ENCODE measurements at regions not wholly inside any gene's neighbourhood (a gene's known extent, or its start where the extent isn't known, plus 50 kb on each side); places are given as distances from the start of the nearest gene placed in this dataset.
"Not testable (repeated sequence)": the region's sequence is repeated elsewhere in the genome, so short reads cannot be mapped to it uniquely, and the experiment has no call there.

DNA sequence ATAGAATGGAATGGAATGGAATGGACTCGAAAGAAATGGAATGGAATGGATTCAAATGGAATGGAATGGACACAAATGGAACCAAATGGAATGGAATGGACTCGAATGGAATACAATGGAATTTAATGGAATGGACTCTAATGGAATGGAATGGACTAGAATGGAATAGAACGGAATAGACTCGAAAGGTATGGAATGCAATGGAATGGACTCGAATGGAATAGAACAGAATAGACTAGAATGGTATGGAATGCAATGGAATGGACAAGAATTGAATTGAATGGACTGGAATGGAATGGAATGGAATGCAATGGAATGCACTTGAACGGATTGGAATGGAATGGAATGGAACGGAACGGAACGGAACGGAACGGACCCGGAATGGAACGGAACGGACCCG lies 101.7 kb upstream of the FBXO28 start:
- not testable (repeated sequence) for H2AFZ ChIP-seq (ENCODE audit: low read length); H3K9me3 ChIP-seq (ENCODE audit: control insufficient read depth, insufficient read depth, low read depth, low read length); H3K36me3 ChIP-seq (ENCODE audit: control insufficient read depth, insufficient read depth, low read length); H3K4me1 ChIP-seq (ENCODE audit: control insufficient read depth, extremely low read depth, insufficient read depth, low read length); H3K9ac ChIP-seq (ENCODE audit: insufficient read depth, low read length); H3K27me3 ChIP-seq (ENCODE audit: control insufficient read depth, insufficient read depth, low read length); H3K27ac ChIP-seq (ENCODE audit: insufficient read depth, low read length); H4K20me1 ChIP-seq (ENCODE audit: control insufficient read depth, extremely low read depth, insufficient read depth, low read length); H3K4me2 ChIP-seq (ENCODE audit: extremely low read depth, insufficient read depth, low read length); H3K79me2 ChIP-seq (ENCODE audit: control insufficient read depth, insufficient read depth, low read length); DNase-seq (ENCODE audit: low read depth in 2 of 2); H3K4me3 ChIP-seq (replicated peaks in 1 of 4; ENCODE audit: control extremely low read depth in 1 of 4, insufficient read depth in 1 of 4, low read depth in 3 of 4, low read length in 4 of 4)

DNA sequence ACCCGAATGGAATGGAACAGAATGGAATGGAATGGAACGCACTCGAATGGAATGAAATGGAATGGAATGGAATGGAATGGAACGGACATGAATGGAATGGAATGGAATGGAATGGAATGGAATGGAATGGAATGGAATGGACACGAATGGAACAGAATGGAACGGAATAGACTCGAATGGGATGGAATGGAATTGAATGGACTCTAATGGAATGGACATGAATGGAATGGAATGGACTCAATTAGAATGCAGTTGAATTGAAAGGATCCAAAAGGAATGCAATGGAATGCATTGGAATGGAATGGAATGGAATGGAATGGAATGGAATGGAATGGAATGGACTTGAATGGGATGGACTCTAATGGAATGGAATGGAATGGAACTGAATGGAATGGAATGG lies 102.2 kb upstream of the FBXO28 start:
- H3K4me1 ChIP-seq (ENCODE audit: control insufficient read depth, extremely low read depth, insufficient read depth, low read length); H3K36me3 ChIP-seq (ENCODE audit: control insufficient read depth, insufficient read depth, low read length); H3K9me3 ChIP-seq (ENCODE audit: control insufficient read depth, insufficient read depth, low read depth, low read length); H3K27me3 ChIP-seq (ENCODE audit: control insufficient read depth, insufficient read depth, low read length); H3K27ac ChIP-seq (ENCODE audit: insufficient read depth, low read length); H3K4me2 ChIP-seq (ENCODE audit: extremely low read depth, insufficient read depth, low read length); H4K20me1 ChIP-seq (ENCODE audit: control insufficient read depth, extremely low read depth, insufficient read depth, low read length); H3K9ac ChIP-seq (ENCODE audit: insufficient read depth, low read length); H2AFZ ChIP-seq (ENCODE audit: low read length); H3K4me3 ChIP-seq (replicated peaks in 1 of 4; ENCODE audit: control extremely low read depth in 1 of 4, insufficient read depth in 1 of 4, low read depth in 3 of 4, low read length in 4 of 4); H3K79me2 ChIP-seq (ENCODE audit: control insufficient read depth, insufficient read depth, low read length); DNase-seq (ENCODE audit: low read depth in 2 of 2): not testable (repeated sequence)

DNA sequence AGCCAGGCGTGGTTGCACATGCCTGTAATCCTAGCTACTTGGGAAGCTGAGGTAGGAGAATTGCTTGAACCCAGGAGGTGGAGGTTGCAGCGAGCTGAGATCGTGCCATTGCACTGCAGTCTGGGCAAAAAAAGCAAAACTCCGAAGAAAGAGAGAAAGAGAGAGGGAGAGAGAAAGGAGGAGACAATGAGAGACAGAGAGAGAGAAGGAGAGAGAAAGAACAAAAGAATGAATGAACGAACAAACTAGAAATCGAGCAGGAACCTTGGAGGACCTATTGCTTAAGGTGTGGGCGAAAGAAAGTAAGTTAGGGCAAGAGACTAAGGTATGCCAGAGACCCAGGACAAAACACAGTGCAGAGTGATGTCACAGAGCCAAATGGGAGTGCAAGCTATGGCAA lies 102.8 kb upstream of the FBXO28 start:
- DNase-seq (ENCODE audit: low read depth in 2 of 2); H3K4me3 ChIP-seq (replicated peaks in 1 of 4; ENCODE audit: control extremely low read depth in 1 of 4, insufficient read depth in 1 of 4, low read depth in 3 of 4, low read length in 4 of 4); H3K9ac ChIP-seq (ENCODE audit: insufficient read depth, low read length); H3K36me3 ChIP-seq (ENCODE audit: control insufficient read depth, insufficient read depth, low read length); H2AFZ ChIP-seq (ENCODE audit: low read length); H3K27me3 ChIP-seq (ENCODE audit: control insufficient read depth, insufficient read depth, low read length); H3K9me3 ChIP-seq (ENCODE audit: control insufficient read depth, insufficient read depth, low read depth, low read length); H3K79me2 ChIP-seq (ENCODE audit: control insufficient read depth, insufficient read depth, low read length); H3K4me2 ChIP-seq (ENCODE audit: extremely low read depth, insufficient read depth, low read length); H3K27ac ChIP-seq (ENCODE audit: insufficient read depth, low read length); H3K4me1 ChIP-seq (ENCODE audit: control insufficient read depth, extremely low read depth, insufficient read depth, low read length); H4K20me1 ChIP-seq (ENCODE audit: control insufficient read depth, extremely low read depth, insufficient read depth, low read length): not testable (repeated sequence)

DNA sequence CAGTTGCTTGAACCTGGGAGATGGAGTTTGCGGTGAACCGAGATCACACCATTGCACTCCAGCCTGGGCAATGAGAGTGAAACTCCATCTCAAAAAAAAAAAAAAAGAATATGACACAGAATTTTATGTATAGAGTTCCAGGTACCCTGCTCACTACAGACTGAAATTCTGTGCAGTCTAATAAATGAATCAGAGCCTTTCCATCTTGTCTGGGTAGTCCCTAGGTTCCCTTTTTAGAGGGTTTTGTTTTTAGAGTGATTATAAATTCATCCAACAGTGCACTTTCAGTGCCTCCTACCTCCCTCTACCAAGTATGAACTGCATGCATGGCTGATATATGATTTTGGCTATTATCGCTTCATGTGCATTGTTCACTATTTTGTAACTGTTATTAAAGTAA lies 107.9 kb upstream of the FBXO28 start:
- not testable (repeated sequence) for H3K4me1 ChIP-seq (ENCODE audit: control insufficient read depth, extremely low read depth, insufficient read depth, low read length); H3K4me2 ChIP-seq (ENCODE audit: extremely low read depth, insufficient read depth, low read length); DNase-seq (ENCODE audit: low read depth in 2 of 2); H3K4me3 ChIP-seq (replicated peaks in 1 of 4; ENCODE audit: control extremely low read depth in 1 of 4, insufficient read depth in 1 of 4, low read depth in 3 of 4, low read length in 4 of 4); H3K27ac ChIP-seq (ENCODE audit: insufficient read depth, low read length); H3K79me2 ChIP-seq (ENCODE audit: control insufficient read depth, insufficient read depth, low read length); H3K27me3 ChIP-seq (ENCODE audit: control insufficient read depth, insufficient read depth, low read length); H2AFZ ChIP-seq (ENCODE audit: low read length); H3K36me3 ChIP-seq (ENCODE audit: control insufficient read depth, insufficient read depth, low read length); H3K9ac ChIP-seq (ENCODE audit: insufficient read depth, low read length); H3K9me3 ChIP-seq (ENCODE audit: control insufficient read depth, insufficient read depth, low read depth, low read length); H4K20me1 ChIP-seq (ENCODE audit: control insufficient read depth, extremely low read depth, insufficient read depth, low read length)

DNA sequence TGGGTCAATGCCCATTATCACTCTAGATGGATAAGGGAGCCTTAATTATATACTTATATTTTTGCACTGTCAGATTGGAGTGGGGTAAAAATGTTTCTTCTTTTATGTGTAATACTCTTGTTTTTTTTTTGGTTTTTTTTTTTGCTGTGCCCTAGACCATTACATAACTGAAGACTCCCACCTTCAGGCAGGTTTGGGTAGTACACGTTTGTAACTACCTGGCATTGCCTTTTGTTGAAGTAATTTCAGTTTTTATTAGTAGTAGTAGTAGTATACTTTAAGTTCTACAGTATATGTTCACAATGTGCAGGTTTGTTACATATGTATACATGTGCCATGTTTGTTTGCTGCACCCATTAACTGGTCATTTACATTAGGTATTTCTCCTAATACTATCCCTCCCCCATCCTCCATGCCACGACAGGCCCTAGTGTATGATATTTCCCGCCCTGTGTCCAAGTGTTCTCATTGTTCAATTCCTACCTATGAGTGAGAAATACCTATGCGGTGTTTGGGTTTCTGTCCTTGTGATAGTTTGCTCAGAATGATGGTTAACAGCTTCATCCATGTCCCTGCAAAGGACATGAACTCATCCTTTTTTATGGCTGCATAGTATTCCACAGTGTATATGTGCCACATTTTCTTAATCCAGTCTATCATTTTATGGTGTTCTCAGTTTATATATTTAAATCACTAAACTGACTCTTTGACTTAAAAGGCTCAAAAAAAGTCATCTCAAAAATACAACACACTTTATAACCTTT lies 109.2 kb upstream of the FBXO28 start:
- not testable (repeated sequence) for H3K4me2 ChIP-seq (ENCODE audit: extremely low read depth, insufficient read depth, low read length); H3K27me3 ChIP-seq (ENCODE audit: control insufficient read depth, insufficient read depth, low read length); H4K20me1 ChIP-seq (ENCODE audit: control insufficient read depth, extremely low read depth, insufficient read depth, low read length); H3K4me1 ChIP-seq (ENCODE audit: control insufficient read depth, extremely low read depth, insufficient read depth, low read length); H3K4me3 ChIP-seq (replicated peaks in 1 of 4; ENCODE audit: control extremely low read depth in 1 of 4, insufficient read depth in 1 of 4, low read depth in 3 of 4, low read length in 4 of 4); H3K9me3 ChIP-seq (ENCODE audit: control insufficient read depth, insufficient read depth, low read depth, low read length); H3K36me3 ChIP-seq (ENCODE audit: control insufficient read depth, insufficient read depth, low read length); H2AFZ ChIP-seq (ENCODE audit: low read length); H3K9ac ChIP-seq (ENCODE audit: insufficient read depth, low read length); H3K79me2 ChIP-seq (ENCODE audit: control insufficient read depth, insufficient read depth, low read length); H3K27ac ChIP-seq (ENCODE audit: insufficient read depth, low read length)
- TF ChIP-seq, protein P1, sequence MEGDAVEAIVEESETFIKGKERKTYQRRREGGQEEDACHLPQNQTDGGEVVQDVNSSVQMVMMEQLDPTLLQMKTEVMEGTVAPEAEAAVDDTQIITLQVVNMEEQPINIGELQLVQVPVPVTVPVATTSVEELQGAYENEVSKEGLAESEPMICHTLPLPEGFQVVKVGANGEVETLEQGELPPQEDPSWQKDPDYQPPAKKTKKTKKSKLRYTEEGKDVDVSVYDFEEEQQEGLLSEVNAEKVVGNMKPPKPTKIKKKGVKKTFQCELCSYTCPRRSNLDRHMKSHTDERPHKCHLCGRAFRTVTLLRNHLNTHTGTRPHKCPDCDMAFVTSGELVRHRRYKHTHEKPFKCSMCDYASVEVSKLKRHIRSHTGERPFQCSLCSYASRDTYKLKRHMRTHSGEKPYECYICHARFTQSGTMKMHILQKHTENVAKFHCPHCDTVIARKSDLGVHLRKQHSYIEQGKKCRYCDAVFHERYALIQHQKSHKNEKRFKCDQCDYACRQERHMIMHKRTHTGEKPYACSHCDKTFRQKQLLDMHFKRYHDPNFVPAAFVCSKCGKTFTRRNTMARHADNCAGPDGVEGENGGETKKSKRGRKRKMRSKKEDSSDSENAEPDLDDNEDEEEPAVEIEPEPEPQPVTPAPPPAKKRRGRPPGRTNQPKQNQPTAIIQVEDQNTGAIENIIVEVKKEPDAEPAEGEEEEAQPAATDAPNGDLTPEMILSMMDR (conservative IDR thresholded peaks at IDR 0.05 in 1 of 2, IDR thresholded peaks at IDR 0.05 in 1 of 2; ENCODE audit: low read depth in 1 of 2, low read length in 2 of 2): peak; percentile 21 to 28
- peak in 1 of 2 donors; percentile 18 for DNase-seq (ENCODE audit: low read depth in 2 of 2)

DNA sequence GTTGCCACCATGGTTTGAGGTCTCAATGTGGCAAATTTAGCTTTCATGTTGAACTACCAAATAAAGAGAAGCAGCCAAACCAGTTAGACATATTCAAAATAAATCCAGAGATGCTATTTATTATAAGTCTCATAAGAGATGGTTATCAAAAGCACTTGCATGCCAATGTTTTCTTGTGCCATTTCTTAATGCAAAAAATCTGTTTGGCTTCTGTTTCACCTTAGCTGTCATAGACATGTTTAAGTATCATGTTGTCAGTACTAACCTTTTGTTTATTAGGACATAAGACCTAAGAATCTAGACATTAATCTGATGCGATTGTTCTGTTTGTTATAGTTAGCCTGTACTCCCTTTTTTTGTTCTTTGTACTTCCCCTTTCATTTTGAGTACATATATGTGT lies 110.0 kb upstream of the FBXO28 start:
- H2AFZ ChIP-seq (ENCODE audit: low read length); H3K27me3 ChIP-seq (ENCODE audit: control insufficient read depth, insufficient read depth, low read length); H3K9ac ChIP-seq (ENCODE audit: insufficient read depth, low read length); H3K4me3 ChIP-seq (replicated peaks in 1 of 4; ENCODE audit: control extremely low read depth in 1 of 4, insufficient read depth in 1 of 4, low read depth in 3 of 4, low read length in 4 of 4); H3K27ac ChIP-seq (ENCODE audit: insufficient read depth, low read length); H3K36me3 ChIP-seq (ENCODE audit: control insufficient read depth, insufficient read depth, low read length); H4K20me1 ChIP-seq (ENCODE audit: control insufficient read depth, extremely low read depth, insufficient read depth, low read length); H3K9me3 ChIP-seq (ENCODE audit: control insufficient read depth, insufficient read depth, low read depth, low read length); DNase-seq (ENCODE audit: low read depth in 2 of 2); H3K79me2 ChIP-seq (ENCODE audit: control insufficient read depth, insufficient read depth, low read length); H3K4me2 ChIP-seq (ENCODE audit: extremely low read depth, insufficient read depth, low read length); H3K4me1 ChIP-seq (ENCODE audit: control insufficient read depth, extremely low read depth, insufficient read depth, low read length): not testable (repeated sequence)

Measured in fibroblast of lung (primary cell).